ENCODE measurements at regions not wholly inside any gene's neighbourhood (a gene's known extent, or its start where the extent isn't known, plus 50 kb on each side); places are given as distances from the start of the nearest gene placed in this dataset.
"Not testable (repeated sequence)": the region's sequence is repeated elsewhere in the genome, so short reads cannot be mapped to it uniquely, and the experiment has no call there.

GRCh38 chr9:34855016-34855415, 103.1 kb upstream of the PHF24 start:
- TF ChIP-seq POLR2A (IDR thresholded peaks at IDR 0.05): not testable (repeated sequence)
- TF ChIP-seq, protein P1, sequence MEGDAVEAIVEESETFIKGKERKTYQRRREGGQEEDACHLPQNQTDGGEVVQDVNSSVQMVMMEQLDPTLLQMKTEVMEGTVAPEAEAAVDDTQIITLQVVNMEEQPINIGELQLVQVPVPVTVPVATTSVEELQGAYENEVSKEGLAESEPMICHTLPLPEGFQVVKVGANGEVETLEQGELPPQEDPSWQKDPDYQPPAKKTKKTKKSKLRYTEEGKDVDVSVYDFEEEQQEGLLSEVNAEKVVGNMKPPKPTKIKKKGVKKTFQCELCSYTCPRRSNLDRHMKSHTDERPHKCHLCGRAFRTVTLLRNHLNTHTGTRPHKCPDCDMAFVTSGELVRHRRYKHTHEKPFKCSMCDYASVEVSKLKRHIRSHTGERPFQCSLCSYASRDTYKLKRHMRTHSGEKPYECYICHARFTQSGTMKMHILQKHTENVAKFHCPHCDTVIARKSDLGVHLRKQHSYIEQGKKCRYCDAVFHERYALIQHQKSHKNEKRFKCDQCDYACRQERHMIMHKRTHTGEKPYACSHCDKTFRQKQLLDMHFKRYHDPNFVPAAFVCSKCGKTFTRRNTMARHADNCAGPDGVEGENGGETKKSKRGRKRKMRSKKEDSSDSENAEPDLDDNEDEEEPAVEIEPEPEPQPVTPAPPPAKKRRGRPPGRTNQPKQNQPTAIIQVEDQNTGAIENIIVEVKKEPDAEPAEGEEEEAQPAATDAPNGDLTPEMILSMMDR (IDR thresholded peaks at IDR 0.05 in 4 of 5, conservative IDR thresholded peaks at IDR 0.05 in 1 of 5): not testable (repeated sequence)

All from gastrocnemius medialis (tissue), 4 donors.